ENCODE measurements at regions not wholly inside any gene's neighbourhood (a gene's known extent, or its start where the extent isn't known, plus 50 kb on each side); places are given as distances from the start of the nearest gene placed in this dataset.

DNA sequence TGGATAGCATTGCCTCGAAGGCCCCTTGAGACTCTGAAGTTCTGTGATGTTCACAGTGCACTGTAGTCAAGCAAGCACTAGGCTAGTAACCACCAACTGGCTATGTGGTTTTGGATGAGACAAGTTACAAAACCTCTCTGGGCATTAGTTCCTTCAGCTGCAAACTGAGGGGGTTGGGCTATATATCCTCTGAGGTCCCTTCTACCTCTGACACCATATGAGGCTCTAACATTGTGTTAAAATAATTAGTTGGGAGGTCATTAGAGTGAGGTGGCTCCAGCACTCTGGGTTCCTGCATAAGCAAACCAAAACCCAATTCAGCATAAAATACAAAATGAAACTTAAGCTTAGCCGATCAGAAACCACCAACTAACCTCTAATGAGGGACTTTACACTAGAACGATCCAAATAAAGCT, 209.5 kb upstream of the LRRN1 start:
- peak; percentile 75 for DNase-seq (ENCODE audit: low read depth, low spot score)
- no peak overlapping the region for H3K4me3 ChIP-seq (ENCODE audit: low read length)

DNA sequence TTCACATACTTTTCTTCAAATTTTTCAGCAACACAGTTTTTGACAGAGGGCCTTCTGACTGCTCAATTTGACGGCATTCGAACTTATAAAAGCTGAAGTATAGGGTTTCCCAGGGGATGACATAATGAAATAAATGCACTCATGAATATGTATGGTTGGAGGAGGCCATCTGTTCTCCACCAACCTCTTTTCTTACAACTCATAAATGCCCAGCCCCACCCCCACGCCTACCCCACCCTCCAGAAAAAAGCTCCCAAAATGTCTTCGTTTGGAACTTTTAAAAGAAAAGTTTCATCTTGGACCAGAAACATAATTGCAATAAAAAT, 211.6 kb upstream of the LRRN1 start:
- H3K4me3 ChIP-seq (ENCODE audit: low read length) = no peak overlapping the region
- no peak for DNase-seq (ENCODE audit: low read depth, low spot score)

- H3K4me3 ChIP-seq (ENCODE audit: low read length) = no peak overlapping the region
- DNase-seq (ENCODE audit: low read depth, low spot score) = no peak
Observed at GRCh38 chr3:3586843-3587646, 212.2 kb upstream of the LRRN1 start.

GRCh38 chr3:3586336-3586735, 212.9 kb upstream of the LRRN1 start:
- no peak for DNase-seq (ENCODE audit: low read depth, low spot score)

GRCh38 chr3:3579658-3580057, 219.6 kb upstream of the LRRN1 start:
- H3K4me3 ChIP-seq (ENCODE audit: low read length) = no peak overlapping the region
- no peak for DNase-seq (ENCODE audit: low read depth, low spot score)

More at GRCh38 chr3:3586336-3586735, 212.9 kb upstream of the LRRN1 start:
- no peak overlapping the region for H3K4me3 ChIP-seq (ENCODE audit: low read length)

- H3K4me3 ChIP-seq (ENCODE audit: low read length) = no peak overlapping the region
- no peak for DNase-seq (ENCODE audit: low read depth, low spot score)
Observed at GRCh38 chr3:3578718-3579117, 220.5 kb upstream of the LRRN1 start.

GRCh38 chr3:3577823-3578222, 221.4 kb upstream of the LRRN1 start:
- DNase-seq (ENCODE audit: low read depth, low spot score) = no peak
- H3K4me3 ChIP-seq (ENCODE audit: low read length) = no peak overlapping the region

GRCh38 chr3:3573341-3573740, 225.9 kb upstream of the LRRN1 start:
- H3K4me3 ChIP-seq (ENCODE audit: low read length) = no peak overlapping the region
- DNase-seq (ENCODE audit: low read depth, low spot score) = no peak

- DNase-seq (ENCODE audit: low read depth, low spot score) = no peak
- no peak overlapping the region for H3K4me3 ChIP-seq (ENCODE audit: low read length)
Observed at GRCh38 chr3:3560591-3561311, 238.5 kb upstream of the LRRN1 start.

- H3K4me3 ChIP-seq (ENCODE audit: low read length) = no peak overlapping the region
- no peak for DNase-seq (ENCODE audit: low read depth, low spot score)
Observed at GRCh38 chr3:3559786-3560185, 239.4 kb upstream of the LRRN1 start.

DNA sequence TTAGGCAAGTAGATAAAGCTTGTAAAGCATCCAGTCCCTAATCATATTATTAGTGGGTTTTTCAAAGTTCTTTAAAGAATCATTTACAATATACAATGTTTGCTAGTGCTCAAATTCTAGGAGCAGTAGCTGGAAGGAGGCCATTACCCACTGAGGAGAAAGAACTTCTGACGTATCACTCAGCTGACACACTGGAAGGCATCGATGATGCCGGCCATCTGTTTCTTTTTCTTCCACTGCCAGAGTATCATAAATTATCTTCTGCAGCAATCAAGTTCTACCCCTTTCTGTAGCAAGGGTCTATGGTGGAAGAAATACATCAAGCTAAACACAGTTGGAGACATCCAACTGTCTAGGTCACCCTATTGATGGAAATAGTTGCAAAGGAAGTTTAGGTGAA, 243.2 kb upstream of the LRRN1 start:
- DNase-seq (ENCODE audit: low read depth, low spot score) = no peak
- no peak overlapping the region for H3K4me3 ChIP-seq (ENCODE audit: low read length)

DNA sequence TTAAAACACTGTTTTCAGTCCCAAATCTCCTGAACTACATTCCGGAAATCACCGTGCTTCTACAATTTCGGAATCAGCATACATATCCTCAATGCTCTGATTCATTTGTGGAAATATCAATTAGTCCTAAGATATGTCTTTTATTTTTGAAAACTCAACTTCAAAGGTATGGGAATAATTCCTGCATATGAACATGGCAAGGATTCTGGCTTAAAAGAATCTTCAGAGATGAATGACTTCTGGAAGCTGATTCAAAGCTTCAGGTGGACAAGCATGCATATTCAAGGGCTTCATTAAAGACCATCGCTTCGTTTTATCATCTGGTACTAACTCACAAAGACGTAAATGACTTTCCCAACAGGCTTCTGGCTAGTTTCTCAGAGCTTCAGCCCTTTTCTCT, 246.0 kb upstream of the LRRN1 start:
- no peak overlapping the region for H3K4me3 ChIP-seq (ENCODE audit: low read length)
- no peak for DNase-seq (ENCODE audit: low read depth, low spot score)

- no peak for DNase-seq (ENCODE audit: low read depth, low spot score)
- H3K4me3 ChIP-seq (ENCODE audit: low read length) = no peak overlapping the region
Observed at GRCh38 chr3:3552761-3553160, 246.5 kb upstream of the LRRN1 start.

- no peak overlapping the region for H3K4me3 ChIP-seq (ENCODE audit: low read length)
- no peak for DNase-seq (ENCODE audit: low read depth, low spot score)
Observed at GRCh38 chr3:3551981-3552380, 247.2 kb upstream of the LRRN1 start.

GRCh38 chr3:3545360-3545759, 253.9 kb upstream of the LRRN1 start:
- H3K4me3 ChIP-seq (ENCODE audit: low read length) = no peak overlapping the region
- no peak for DNase-seq (ENCODE audit: low read depth, low spot score)

DNA sequence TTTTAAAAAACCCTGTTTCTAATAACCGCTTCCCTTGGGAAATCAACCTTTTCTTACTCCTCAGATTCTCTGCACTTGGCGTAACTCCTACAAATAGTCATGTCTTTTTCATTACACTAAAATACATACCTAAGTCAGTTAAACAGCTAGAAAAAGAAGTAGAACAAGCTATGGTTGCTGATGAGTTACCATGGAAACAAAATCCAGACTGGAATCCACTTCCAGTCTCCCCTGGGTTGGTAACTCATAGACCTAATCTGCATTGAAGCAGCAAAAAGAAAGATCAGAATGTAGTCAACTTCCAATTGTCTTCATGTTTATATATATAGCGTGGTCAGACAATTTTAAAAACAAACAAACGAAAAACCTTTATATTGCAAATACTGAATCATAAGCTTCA, 260.8 kb upstream of the LRRN1 start:
- no peak overlapping the region for H3K4me3 ChIP-seq (ENCODE audit: low read length)
- no peak for DNase-seq (ENCODE audit: low read depth, low spot score)

GRCh38 chr3:3532508-3532907, 266.7 kb upstream of the LRRN1 start:
- H3K4me3 ChIP-seq (ENCODE audit: low read length) = no peak overlapping the region
- DNase-seq (ENCODE audit: low read depth, low spot score) = no peak

GRCh38 chr3:3531476-3531875, 267.8 kb upstream of the LRRN1 start:
- no peak for DNase-seq (ENCODE audit: low read depth, low spot score)
- no peak overlapping the region for H3K4me3 ChIP-seq (ENCODE audit: low read length)

DNA sequence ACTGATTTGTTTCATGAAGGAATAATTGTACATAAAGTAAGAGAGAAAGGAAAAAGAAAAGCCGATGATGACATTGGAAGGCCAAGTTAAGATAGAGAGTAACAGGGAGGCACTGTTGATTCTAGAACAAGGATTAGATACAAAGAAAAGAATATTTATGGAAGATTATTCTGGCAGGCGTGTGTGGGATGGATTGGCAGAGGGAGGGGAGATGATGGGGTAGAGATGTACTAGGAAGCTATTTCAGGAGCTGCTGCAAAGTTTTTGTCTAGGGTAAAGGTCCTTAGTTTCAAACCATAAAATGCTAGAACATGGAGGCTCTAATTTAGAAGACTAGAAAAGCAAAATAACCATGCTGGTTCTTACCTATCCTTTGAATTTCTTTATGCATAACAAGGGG, 280.0 kb upstream of the LRRN1 start:
- no peak overlapping the region for H3K4me3 ChIP-seq (ENCODE audit: low read length)
- no peak for DNase-seq (ENCODE audit: low read depth, low spot score)

DNA sequence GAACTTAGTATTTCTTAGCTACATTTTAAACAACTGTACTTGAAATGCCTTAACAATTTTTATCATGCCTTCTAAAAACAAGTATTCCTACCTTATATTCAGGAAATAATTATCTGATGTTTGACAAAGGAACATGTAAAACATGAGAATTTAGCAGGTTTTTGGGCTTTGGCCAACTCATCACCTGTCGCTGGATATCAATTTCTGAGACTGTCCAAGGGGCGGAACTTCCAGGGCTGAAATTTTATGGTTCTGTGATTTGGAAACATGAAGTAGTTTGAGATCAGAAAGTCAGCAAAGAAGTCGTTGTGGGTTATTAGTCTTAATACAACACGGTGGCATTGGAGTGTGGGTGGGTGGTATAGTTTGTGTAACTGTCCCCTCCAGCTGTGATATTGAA, 282.2 kb upstream of the LRRN1 start:
- H3K4me3 ChIP-seq (ENCODE audit: low read length) = no peak overlapping the region
- DNase-seq (ENCODE audit: low read depth, low spot score) = no peak

DNA sequence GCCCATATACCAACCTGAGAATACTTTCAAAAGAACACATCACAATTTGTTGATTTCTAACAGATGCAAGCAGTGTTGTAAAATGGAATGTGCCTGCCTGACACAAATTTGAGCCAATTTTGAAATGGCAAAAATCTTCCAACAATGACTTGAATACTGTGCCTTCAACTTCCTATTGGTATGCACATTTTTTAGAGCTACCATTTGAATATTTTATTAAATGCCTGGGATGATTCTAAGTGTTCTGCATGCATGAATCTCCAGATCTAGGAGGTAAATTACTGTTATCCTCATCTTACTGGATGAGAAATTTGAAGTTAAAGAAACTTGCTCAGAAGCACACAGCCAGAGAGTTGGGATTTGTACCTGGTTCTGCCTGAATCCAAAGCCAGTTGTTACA, 282.8 kb upstream of the LRRN1 start:
- no peak for DNase-seq (ENCODE audit: low read depth, low spot score)
- H3K4me3 ChIP-seq (ENCODE audit: low read length) = no peak overlapping the region

All from Jurkat, Clone E6-1 (cell line).